ENCODE measurements at regions not wholly inside any gene's neighbourhood (a gene's known extent, or its start where the extent isn't known, plus 50 kb on each side); places are given as distances from the start of the nearest gene placed in this dataset.

DNA sequence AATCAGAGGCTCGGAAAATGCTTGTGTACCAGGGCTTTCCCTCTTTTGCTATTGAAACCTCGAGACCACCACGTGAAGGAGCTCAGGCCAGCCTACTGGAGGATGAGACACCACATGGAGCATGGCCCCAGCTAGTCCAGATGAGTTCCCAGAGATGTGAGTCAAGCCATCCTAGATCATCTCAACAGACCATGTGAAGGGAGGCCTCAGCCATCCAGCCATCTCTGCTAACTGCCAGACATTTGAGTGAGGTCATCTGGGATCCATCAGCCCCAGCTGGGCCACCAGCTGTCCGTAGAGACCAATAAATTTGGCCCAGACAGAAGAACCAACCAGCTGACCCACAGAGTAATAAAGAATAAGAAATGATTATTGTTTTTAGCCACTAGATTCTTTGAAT lies 62.8 kb upstream of the PROK2 start:
- DNase-seq, result no peak

DNA sequence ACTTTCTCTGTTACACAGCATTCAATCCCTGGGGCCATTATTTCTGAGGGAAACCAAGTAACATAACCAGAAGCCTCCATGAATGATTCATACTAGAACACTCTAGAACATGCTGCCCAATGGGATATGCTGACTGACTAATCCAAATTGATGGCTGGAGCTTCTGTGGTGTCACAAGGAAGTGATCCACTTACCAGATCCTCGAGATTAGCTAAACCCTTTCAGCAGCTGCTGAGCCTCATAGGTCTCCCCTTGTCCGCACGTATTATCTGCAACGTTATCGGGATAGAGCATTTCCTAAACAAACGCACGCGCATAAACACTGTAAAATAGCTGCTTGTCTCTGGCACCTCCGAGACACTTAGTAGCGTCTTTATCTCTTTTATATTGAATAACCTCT lies 61.2 kb upstream of the PROK2 start:
- DNase-seq, result no peak

DNA sequence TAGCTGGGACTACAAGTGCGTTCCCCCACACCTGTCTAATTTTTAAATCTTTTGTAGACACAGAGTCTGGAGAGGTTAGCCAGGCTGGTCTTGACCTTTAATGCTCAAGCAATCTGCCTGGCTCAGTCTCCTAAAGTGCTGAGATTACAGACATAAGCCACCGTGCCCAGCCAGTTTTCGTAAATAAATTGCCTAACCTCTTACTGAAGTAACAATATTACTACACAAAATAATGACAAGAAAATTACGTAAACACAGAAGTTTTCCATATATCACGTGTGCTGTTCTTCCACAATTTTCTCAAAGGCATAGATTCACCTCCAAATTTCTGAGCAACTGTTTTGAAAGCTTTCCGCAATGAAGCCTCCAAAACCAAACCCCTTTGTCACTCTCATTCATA lies 58.1 kb upstream of the PROK2 start:
- DNase-seq, result no peak

DNA sequence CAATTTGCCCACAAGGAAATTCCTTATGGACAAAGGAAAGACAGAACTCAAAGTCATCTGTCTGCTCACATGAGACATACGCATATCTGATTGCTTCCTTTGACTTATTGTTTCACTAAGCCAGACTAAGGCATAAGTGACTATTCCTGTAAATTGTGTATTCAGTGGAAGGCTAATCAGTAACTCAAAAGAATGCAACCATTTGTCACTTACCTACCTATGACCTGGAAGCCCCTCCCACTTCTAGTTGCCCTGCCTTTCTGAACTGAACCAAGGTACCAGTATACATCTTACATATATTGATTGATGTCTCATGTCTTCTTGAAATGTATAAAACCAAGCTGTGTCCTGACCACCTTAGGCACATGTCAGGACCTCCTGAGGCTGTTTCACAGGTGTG lies 53.5 kb upstream of the PROK2 start:
- no peak for DNase-seq
